Kidney epithelial cell (primary cell): ENCODE measurements at regions not wholly inside any gene's neighbourhood (a gene's known extent, or its start where the extent isn't known, plus 50 kb on each side); places are given as distances from the start of the nearest gene placed in this dataset.

Experiments
- DNase-seq: peaks from one replicate; pipeline ENCODE4 v3.0.0-alpha.2; 2010; ENCODE audit warnings: low read depth
- H3K27me3 ChIP-seq: 2 replicates; pipeline ENCODE4 v1.6.0; 2011; ENCODE audit warnings: low read length; ENCODE audit not compliant: control insufficient read depth, insufficient read depth
- H3K36me3 ChIP-seq: 2 replicates; pipeline ENCODE4 v1.5.1; 2011; ENCODE audit warnings: low read length; ENCODE audit not compliant: control insufficient read depth, insufficient read depth
- H3K4me3 ChIP-seq: 2 replicates; pipeline ENCODE4 v1.5.1; 2011; ENCODE audit warnings: low read depth, mild to moderate bottlenecking, control low read depth, low read length
- CTCF ChIP-seq: IDR thresholded peaks from 2 replicates; pipeline ENCODE4 v1.5.1; 2011; ENCODE audit warnings: mild to moderate bottlenecking, moderate library complexity, low read length, control low read depth, inconsistent platforms; ENCODE audit not compliant: insufficient read depth, poor library complexity, severe bottlenecking

GRCh38 chr15:100723315-100723801 is 121.0 kb downstream of the ASB7 start:
- H3K4me3 ChIP-seq = no peak overlapping the region
- no peaks in the 10 kb centered on the region for H3K27me3 ChIP-seq
- no peak for DNase-seq
- no peaks in the 10 kb centered on the region for H3K36me3 ChIP-seq
- no peak for TF ChIP-seq CTCF

GRCh38 chr15:100725121-100726069 is 123.0 kb downstream of the ASB7 start:
- H3K27me3 ChIP-seq = no peaks in the 10 kb centered on the region
- DNase-seq = peak; percentile 84
- no peaks in the 10 kb centered on the region for H3K36me3 ChIP-seq
- no peak for TF ChIP-seq CTCF
- H3K4me3 ChIP-seq = no peak overlapping the region

GRCh38 chr15:100726070-100726420 is 123.7 kb downstream of the ASB7 start:
- Histone ChIP-seq H3K36me3 (no peaks in the 10 kb centered on the region), H3K27me3 (no peaks in the 10 kb centered on the region), H3K4me3 (no peak overlapping the region)
- TF ChIP-seq CTCF = no peak
- DNase-seq = no peak

- DNase-seq = no peak
- Histone ChIP-seq H3K27me3 (no peaks in the 10 kb centered on the region), H3K4me3 (no peak overlapping the region), H3K36me3 (no peaks in the 10 kb centered on the region)
- no peak for TF ChIP-seq CTCF
These were observed 124.2 kb downstream of the ASB7 start for GRCh38 chr15:100726421-100727190.

GRCh38 chr15:100727291-100727851 is 125.0 kb downstream of the ASB7 start:
- TF ChIP-seq CTCF = no peak
- Histone ChIP-seq H3K27me3 (no peaks in the 10 kb centered on the region), H3K4me3 (no peak overlapping the region), H3K36me3 (no peaks in the 10 kb centered on the region)
- no peak for DNase-seq
